Amygdala (tissue), 56 donors: ENCODE measurements at regions not wholly inside any gene's neighbourhood (a gene's known extent, or its start where the extent isn't known, plus 50 kb on each side); places are given as distances from the start of the nearest gene placed in this dataset.
"Not testable (repeated sequence)": the region's sequence is repeated elsewhere in the genome, so short reads cannot be mapped to it uniquely, and the experiment has no call there.

ENCODE experiments used
- DNase-seq, 56 donors: peaks; one replicate each; lab custom pipeline; 2025; lab: John Stamatoyannopoulos, UW

- peak in 18 of 56 donors; percentile 0 to 24 (median 8) for DNase-seq
These were observed 256.8 kb downstream of the RNF152 start for GRCh38 chr18:61635901-61636528.

- DNase-seq = no peak
These were observed 264.7 kb downstream of the RNF152 start for GRCh38 chr18:61628085-61628484.

- DNase-seq = not testable (repeated sequence)
These were observed 268.2 kb downstream of the RNF152 start for GRCh38 chr18:61624631-61625030.

GRCh38 chr18:61619783-61620182 is 273.0 kb downstream of the RNF152 start:
- no peak for DNase-seq

GRCh38 chr18:61618816-61619215 is 274.0 kb downstream of the RNF152 start:
- DNase-seq = no peak

- no peak for DNase-seq
These were observed 276.6 kb downstream of the RNF152 start for GRCh38 chr18:61616111-61616610.

GRCh38 chr18:61612517-61612916 is 279.3 kb downstream of the CDH20 start:
- DNase-seq = no peak

- no peak for DNase-seq
These were observed 275.9 kb downstream of the CDH20 start for GRCh38 chr18:61609131-61609530.

- DNase-seq = no peak
These were observed 275.1 kb downstream of the CDH20 start for GRCh38 chr18:61608316-61608715.

GRCh38 chr18:61607867-61608266 is 274.6 kb downstream of the CDH20 start:
- DNase-seq = no peak

- peak in 10 of 56 donors; percentile 3 to 26 (median 6) for DNase-seq
These were observed 273.5 kb downstream of the CDH20 start for GRCh38 chr18:61606759-61607158.

- peak in 2 of 56 donors; percentile 2 for DNase-seq
These were observed 272.9 kb downstream of the CDH20 start for GRCh38 chr18:61606068-61606660.

GRCh38 chr18:61605376-61606067 is 272.3 kb downstream of the CDH20 start:
- no peak for DNase-seq
